Forelimb muscle (tissue), 1 donor: ENCODE measurements at regions not wholly inside any gene's neighbourhood (a gene's known extent, or its start where the extent isn't known, plus 50 kb on each side); places are given as distances from the start of the nearest gene placed in this dataset.

ENCODE experiments used
- DNase-seq: peaks from one replicate; pipeline ENCODE4 v3.0.0-alpha.2; 2013; ENCODE audit warnings: low read depth

GRCh38 chrX:39439906-39440798, 638.9 kb downstream of the MID1IP1 start:
- DNase-seq: no peak

- no peak for DNase-seq
These were observed 639.6 kb downstream of the MID1IP1 start for GRCh38 chrX:39440799-39441284.

DNA sequence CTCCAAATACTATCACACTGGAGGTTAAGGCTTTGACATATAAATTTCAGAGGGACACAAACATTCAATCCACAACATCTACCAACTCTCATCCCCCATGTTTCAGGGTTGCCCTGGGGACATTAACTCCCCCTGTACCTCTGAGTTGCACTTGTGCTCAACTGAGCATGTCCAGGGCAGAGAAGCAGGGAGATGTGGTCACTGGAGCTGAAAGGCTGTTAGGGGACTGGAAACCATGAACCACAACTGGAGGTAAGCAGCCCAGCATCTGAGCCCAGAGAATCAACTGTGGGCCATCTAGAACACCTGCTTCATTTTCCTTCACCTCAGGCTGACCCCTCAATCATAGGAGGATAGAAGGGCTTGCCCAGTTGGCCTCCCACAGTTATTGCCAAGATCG, 641.1 kb downstream of the MID1IP1 start:
- no peak for DNase-seq

GRCh38 chrX:39443240-39443639, 642.0 kb downstream of the MID1IP1 start:
- DNase-seq: no peak

DNA sequence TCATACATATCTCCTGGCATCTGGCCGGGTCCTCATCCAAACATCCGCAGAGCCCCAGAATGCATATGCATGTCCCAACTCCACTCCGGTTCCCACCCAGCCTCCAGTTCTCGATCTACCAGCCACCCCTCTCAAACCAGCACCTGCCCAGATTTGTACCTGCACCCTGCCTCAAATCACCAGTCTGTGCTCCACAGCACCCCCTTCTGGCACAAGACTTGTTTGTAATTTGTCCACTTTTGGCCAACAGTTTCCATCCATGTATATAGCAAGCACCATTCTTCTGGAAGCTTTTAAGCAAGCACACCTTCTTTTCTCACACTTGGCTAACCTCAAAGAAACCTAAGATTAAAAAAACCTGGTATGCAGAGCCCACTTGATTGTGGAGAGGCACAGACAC, 644.1 kb downstream of the MID1IP1 start:
- DNase-seq: no peak

DNA sequence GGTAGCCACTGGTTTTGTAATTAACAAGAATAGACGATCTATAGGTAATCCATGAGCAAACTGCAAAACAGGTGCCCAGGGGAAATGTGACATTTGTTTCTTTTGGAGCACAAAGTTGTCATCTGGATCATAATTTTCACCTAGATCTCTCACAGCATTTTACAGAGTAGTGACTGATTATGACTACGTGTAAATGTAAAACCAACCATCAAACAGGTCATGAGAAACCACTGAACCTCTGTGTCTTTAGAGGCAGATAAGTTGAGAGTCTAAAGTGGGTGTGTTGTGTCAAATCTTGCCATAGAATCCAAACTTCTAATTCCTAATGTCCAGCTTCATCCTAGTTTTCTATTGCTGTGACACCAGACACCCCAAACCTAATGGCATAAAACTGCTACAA, 648.1 kb downstream of the MID1IP1 start:
- no peak for DNase-seq

GRCh38 chrX:39450234-39450977, 647.4 kb downstream of the BCOR start:
- no peak for DNase-seq

- no peak for DNase-seq
These were observed 646.7 kb downstream of the BCOR start for GRCh38 chrX:39451046-39451445.

DNA sequence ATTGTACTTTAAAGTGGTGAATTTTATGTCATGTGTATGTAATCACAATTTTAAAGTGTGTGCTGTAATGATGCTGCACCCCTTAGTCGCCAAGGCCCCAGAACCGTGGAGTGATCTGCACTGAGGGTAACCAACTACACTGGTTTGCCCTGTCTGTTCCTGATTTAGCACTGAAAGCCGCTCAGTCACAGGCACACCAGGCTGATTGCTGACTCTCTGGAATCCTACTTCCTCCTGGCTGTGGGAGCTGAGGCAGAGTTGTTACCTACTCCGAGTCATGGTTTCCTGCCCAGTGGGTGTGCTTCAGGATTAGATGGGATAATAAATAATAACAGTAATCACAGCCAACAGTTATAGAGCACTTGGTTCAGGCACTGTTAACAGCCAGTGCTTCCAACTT, 645.4 kb downstream of the BCOR start:
- no peak for DNase-seq

DNA sequence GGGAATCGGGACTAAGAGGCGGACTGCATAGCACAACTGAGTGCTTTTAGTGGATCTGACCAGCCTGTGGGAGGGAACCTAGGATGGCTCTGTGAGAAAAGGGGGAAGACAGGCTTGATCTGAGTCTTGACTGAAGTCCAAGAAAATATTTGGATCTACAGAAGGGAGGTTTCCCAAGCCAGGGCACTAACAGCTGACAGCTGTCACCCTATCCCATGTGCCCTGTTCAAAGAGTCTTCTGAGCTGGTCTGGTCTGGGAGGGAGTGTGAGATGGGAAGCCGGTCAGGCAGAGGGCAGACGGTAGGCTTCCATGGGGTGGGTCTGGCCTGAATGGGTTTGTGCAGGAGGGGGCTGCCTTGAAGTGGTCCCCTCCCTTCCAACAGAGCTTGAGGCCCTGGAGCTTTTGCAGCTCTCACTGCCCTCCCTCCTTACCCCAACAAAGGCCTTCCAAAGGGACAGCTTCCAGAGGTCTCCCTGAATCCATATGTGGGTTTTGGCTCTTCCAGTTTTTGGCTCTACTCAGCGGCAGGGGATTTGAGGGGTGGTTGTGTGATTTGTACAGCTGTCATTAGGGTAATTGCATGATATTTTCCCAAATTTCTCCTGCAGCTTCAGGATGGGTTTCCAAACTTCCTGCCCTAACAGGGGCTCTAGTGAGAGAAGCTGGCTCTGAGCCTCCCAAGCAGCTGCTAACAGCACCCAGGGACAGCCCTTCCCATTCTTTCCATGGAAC, 643.7 kb downstream of the BCOR start:
- no peak for DNase-seq

- DNase-seq: no peak
These were observed 640.7 kb downstream of the BCOR start for GRCh38 chrX:39456894-39457604.

- no peak for DNase-seq
These were observed 639.0 kb downstream of the BCOR start for GRCh38 chrX:39458779-39459178.

DNA sequence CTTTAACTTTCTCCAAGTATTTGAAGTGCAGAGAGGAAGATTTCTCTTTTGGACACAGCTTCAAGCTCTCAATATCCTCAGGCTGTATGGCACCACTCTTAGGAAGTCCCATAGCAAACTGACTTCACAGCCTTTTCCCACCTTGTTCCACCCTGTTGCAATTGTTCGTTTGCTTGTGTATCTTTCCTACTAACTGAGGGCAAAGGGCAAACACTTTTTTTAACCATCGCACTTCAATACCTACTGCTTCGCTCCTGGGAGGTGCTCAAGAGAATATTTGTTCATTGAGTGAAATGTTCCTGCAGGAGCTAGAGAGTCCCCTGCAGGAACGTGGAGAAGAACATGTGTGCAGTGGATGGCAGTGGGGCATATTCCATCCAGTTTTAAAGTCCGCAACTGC, 638.6 kb downstream of the BCOR start:
- no peak for DNase-seq

DNA sequence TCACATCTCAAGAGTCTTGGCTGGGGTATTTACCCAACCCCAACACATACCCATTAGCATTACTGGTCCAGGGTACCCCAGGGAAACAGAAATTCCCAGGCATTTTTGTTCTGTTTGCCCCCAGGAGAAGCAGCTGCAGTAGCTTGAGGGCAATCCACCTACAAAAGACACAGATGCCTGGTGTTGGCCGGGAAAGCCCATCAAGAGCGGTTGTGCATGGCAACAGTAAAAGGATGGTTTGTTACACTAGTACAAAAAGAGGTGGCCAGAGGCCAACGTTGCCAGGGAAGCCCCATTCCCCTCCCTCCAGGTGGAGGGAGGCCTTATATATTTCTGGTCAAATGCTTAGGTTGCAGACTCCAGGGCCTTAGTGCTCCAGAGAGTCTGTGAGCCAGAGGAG, 637.8 kb downstream of the BCOR start:
- no peak for DNase-seq

DNA sequence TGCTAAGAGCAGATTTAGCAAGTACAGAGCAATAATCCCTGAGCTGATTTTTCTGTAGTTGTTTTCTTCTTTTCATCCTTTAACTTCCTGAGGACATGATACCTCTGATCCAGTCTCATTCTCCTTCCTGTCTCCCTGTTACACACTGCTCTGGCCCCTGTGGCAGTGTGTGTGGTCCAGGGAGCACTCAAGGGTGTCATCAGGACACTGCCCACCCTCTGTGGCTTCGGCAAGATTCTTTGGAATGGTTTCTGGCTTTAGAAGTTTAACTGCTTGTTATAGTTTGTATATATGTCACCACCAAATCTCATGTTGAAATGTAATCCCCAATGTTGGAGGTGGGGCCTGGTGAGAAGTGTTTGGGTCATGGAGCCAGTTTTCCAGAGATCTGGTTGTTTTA, 637.3 kb downstream of the BCOR start:
- no peak for DNase-seq

DNA sequence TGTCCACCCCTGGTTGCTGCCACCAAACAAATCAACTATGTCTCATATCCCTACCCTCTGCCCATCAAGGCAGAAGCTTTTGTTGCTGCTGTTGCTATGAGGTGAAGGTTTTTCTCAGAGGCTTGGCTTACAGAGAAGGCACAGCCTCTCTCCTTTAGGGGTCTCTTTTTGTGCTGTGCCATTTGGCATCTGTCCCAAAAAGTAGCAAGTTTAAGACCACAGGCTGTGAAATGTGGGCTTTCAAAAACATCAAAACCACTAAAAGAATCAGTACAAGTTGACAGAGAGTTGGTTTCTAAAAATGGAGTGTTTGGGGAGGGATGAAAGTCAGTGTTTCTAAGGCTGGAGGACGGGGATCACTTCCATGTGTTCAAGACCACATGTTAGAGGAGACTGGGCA, 634.9 kb downstream of the BCOR start:
- DNase-seq: no peak

GRCh38 chrX:39464253-39464652, 633.5 kb downstream of the BCOR start:
- no peak for DNase-seq

- DNase-seq: no peak
These were observed 632.3 kb downstream of the BCOR start for GRCh38 chrX:39465467-39465866.

GRCh38 chrX:39465906-39466305, 631.9 kb downstream of the BCOR start:
- DNase-seq: no peak

- no peak for DNase-seq
These were observed 628.6 kb downstream of the BCOR start for GRCh38 chrX:39469126-39469525.

GRCh38 chrX:39470588-39471407, 627.0 kb downstream of the BCOR start:
- DNase-seq: peak; percentile 59
